Left ventricle myocardium inferior (tissue), 1 donor: ENCODE measurements at regions not wholly inside any gene's neighbourhood (a gene's known extent, or its start where the extent isn't known, plus 50 kb on each side); places are given as distances from the start of the nearest gene placed in this dataset.
"Not testable (repeated sequence)": the region's sequence is repeated elsewhere in the genome, so short reads cannot be mapped to it uniquely, and the experiment has no call there.

Experiments
- DNase-seq: peaks from one replicate; pipeline ENCODE4 v3.0.0-alpha.2; 2020
- H3K27ac ChIP-seq: fragments of 200-600 bp; replicated peaks from 2 replicates; pipeline ENCODE4 v1.8.0; 2021
- H3K27me3 ChIP-seq: fragments of 200-600 bp; 2 replicates; pipeline ENCODE4 v1.8.0; 2021; ENCODE audit warnings: low read depth
- H3K36me3 ChIP-seq: fragments of 200-600 bp; 2 replicates; pipeline ENCODE4 v1.8.0; 2021
- H3K4me1 ChIP-seq: fragments of 200-600 bp; 2 replicates; pipeline ENCODE4 v1.8.0; 2021
- H3K4me3 ChIP-seq: fragments of 200-600 bp; 2 replicates; pipeline ENCODE4 v1.8.0; 2021; ENCODE audit warnings: mild to moderate bottlenecking, moderate library complexity
- H3K9me3 ChIP-seq: fragments of 200-600 bp; replicated peaks from 2 replicates; pipeline ENCODE4 v1.8.0; 2021
- CTCF ChIP-seq: fragments of 200-600 bp; IDR thresholded peaks from 2 replicates; pipeline ENCODE4 v1.8.0; 2021; ENCODE audit warnings: antibody characterized with exemption, mild to moderate bottlenecking, borderline replicate concordance
- intact Hi-C: fragments of 100-400 bp; cut with micrococcal nuclease; formaldehyde crosslinking; loops from one replicate; pipeline ENCODE4 v1.11.0; 2022
- donor health status: DM: no; HTN: yes; CAD: no; lungs with severe emphysema.

DNA sequence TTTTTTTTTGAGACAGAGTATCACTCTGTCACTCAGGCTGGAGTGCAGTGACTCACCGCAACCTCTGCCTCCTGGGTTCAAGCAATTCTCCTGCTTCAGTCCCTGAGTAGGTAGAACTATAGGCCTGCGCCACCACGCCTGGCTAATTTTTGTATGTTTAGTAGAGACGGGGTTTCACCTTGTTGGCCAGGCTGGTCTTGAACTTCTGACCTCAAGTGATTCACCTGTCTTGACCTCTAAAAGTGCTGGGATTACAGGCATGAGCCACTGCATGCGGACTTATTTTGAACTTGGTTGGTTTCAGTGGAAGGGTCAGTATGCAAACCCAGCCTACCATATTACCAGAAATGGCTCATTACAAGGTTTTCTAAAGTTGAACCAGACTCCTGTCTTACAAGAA, 61.6 kb upstream of the GBA3 start:
- intact Hi-C loops, DNase-seq, H3K36me3 ChIP-seq, H3K4me3 ChIP-seq, H3K9me3 ChIP-seq, H3K27ac ChIP-seq, H3K4me1 ChIP-seq: not testable (repeated sequence)
- peaks cover 14% of the 10 kb centered on the region for H3K27me3 ChIP-seq

DNA sequence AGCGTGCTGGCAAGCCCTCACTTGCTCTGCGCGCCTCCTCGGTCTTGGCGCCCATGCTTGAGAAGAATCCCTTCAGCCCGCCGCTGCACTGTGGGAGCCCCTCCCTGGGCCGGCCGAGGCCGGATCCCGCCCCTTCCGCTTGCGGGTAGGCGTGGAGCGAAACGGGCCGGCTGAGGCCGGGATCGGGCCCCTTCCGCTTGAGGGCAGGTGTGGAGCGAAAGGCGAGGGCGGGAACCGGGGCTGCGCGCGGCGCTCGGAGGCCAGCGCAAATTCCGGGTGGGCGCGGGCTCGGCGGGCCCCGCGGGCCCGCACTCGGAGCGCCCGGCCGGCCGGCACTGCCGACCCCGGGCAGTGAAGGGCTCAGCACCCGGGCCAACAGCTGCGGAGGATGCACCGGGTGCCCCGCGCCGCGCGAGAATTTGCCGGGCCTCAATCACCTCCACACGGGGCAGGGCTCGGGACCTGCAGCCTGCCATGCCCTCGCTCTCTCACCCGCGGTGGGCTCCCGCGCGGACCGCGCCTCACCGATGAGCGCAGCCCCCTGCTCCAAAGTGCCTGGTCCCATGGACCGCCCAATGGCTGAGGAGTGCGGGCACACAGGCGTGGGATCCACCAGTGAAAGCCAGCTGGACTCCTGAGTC, 58.1 kb upstream of the GBA3 start:
- H3K27me3 ChIP-seq, result peaks cover 11% of the 10 kb centered on the region
- no peak for TF ChIP-seq CTCF
- intact Hi-C loops, result no loop called here
- peaks cover 7% of the 10 kb centered on the region for H3K9me3 ChIP-seq
- no peak for DNase-seq
- no peak overlapping the region for H3K27ac ChIP-seq
- no peaks in the 10 kb centered on the region for H3K4me1 ChIP-seq
- no peak overlapping the region for H3K4me3 ChIP-seq
- H3K36me3 ChIP-seq, result no peaks in the 10 kb centered on the region

- Histone ChIP-seq H3K9me3 (peaks cover 12% of the 10 kb centered on the region), H3K27me3 (peaks cover 11% of the 10 kb centered on the region)
- H3K27ac ChIP-seq, H3K4me1 ChIP-seq, H3K36me3 ChIP-seq, H3K4me3 ChIP-seq, intact Hi-C loops, DNase-seq: not testable (repeated sequence)
These were observed 57.6 kb upstream of the GBA3 start for GRCh38 chr4:22635182-22635549.

DNA sequence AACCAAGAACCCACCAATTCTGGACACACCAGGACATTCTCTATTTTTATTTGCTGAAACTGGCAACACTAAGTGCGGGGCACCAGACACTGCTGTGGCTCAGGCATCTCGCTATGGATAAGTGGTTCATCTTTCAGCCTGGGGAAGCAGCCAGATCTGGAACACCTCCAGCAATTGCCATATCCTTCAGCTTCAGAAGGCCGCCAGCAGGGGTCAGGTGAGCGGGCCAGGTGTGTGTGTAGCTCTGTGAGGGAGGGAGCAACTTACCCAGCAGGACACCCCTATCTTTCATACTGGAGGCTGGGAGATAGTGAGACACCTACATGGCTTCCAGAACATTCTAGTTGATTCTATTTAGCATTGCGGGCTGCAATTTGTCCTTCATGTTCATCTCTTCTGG, 57.0 kb upstream of the GBA3 start:
- Histone ChIP-seq H3K4me1 (no peaks in the 10 kb centered on the region), H3K4me3 (no peak overlapping the region), H3K9me3 (peaks cover 17% of the 10 kb centered on the region), H3K36me3 (no peaks in the 10 kb centered on the region), H3K27me3 (peaks cover 11% of the 10 kb centered on the region), H3K27ac (no peak overlapping the region)
- TF ChIP-seq CTCF, result no peak
- intact Hi-C loops, result no loop called here
- DNase-seq, result no peak

DNA sequence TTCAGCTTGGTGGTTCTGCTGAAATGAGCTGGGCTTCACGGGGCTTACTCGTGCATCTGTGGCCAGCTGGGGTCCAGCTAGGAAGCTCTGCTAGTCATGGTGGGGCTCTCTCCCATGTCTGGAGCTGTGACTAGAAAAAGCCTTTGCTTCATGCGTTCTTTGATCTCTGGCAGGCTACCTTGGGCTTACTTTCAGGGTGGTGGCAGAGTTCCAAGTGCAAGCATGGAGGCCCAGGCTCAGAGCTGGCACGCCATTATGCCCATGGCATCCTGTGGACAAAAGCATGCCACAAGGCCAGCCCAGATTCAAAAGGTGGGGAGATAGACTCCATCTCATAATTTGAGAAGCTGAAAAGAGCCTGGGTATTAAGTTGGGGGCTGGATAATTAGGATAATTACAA, 55.4 kb upstream of the GBA3 start:
- intact Hi-C loops, result no loop called here
- Histone ChIP-seq H3K9me3 (peaks cover 25% of the 10 kb centered on the region), H3K27me3 (peaks cover 11% of the 10 kb centered on the region), H3K4me1 (no peaks in the 10 kb centered on the region), H3K36me3 (no peaks in the 10 kb centered on the region), H3K27ac (no peak overlapping the region), H3K4me3 (no peak overlapping the region)
- no peak for TF ChIP-seq CTCF
- no peak for DNase-seq
